Prostate gland (tissue), 2 donors: ENCODE measurements at regions not wholly inside any gene's neighbourhood (a gene's known extent, or its start where the extent isn't known, plus 50 kb on each side); places are given as distances from the start of the nearest gene placed in this dataset.

Experiments used
- CTCF ChIP-seq, 4 experiments: fragments of 200-600 bp in 2 of 4; fragments of 450-650 bp in 2 of 4; sonication (generic) in 2 of 4; IDR thresholded peaks; 1 replicate in 3 of 4; 2 replicates in 1 of 4; pipeline ENCODE4 v1.5.1; 2016 to 2019; ENCODE audit warnings: antibody characterized with exemption in 4 of 4, mild to moderate bottlenecking in 2 of 4, moderate library complexity in 2 of 4
- POLR2A ChIP-seq: fragments of 450-650 bp; IDR thresholded peaks from one replicate; pipeline ENCODE4 v1.6.1; 2016; ENCODE audit warnings: antibody characterized with exemption, mild to moderate bottlenecking
- POLR2AphosphoS5 ChIP-seq: sonication (generic); formaldehyde crosslinking; IDR thresholded peaks from one replicate; pipeline ENCODE4 v1.6.1; 2017; ENCODE audit warnings: antibody characterized with exemption

GRCh38 chr1:185556561-185556960 is 177.6 kb upstream of the HMCN1 start:
- TF ChIP-seq POLR2AphosphoS5 (no peak), CTCF (IDR thresholded peaks at IDR 0.05) (no peak), POLR2A (no peak)
